ENCODE measurements at regions not wholly inside any gene's neighbourhood (a gene's known extent, or its start where the extent isn't known, plus 50 kb on each side); places are given as distances from the start of the nearest gene placed in this dataset.

DNA sequence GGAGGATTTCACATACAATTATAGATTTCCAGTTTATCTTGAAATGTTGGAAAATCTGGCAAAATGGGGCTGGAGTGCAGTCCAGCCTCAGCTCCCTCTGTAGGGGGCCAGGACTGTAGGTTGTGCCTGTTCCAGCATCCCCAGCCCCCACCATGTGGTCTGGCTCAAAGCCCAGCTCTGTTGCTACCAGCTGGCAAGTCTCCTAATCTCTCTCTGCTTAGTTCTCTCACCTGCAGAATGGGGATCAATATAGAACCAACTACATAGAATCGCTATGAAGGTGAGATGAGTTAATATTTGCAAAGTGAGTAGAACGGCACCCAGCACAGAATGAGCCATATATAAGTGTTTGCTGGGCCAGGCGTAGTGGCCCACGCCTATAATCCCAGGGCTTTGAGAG, 50.0 kb upstream of the TARDBP start:
- no peak for DNase-seq (ENCODE audit: low read depth)
- no peak for TF ChIP-seq CTCF (IDR thresholded peaks at IDR 0.05; ENCODE audit: low read length, missing control alignments)
- no peak overlapping the region for H3K4me3 ChIP-seq (replicated peaks; ENCODE audit: low read depth, low read length)

All from fibroblast of pulmonary artery (primary cell).